GM21723 (cell line): ENCODE measurements at regions not wholly inside any gene's neighbourhood (a gene's known extent, or its start where the extent isn't known, plus 50 kb on each side); places are given as distances from the start of the nearest gene placed in this dataset.

Source experiments
- ATAC-seq: cut with Tn5 transposase; IDR thresholded peaks from one replicate; pipeline ENCODE4 v1.9.1; 2021; ENCODE audit warnings: mild to moderate bottlenecking, moderate library complexity; ENCODE audit not compliant: unreplicated experiment

GRCh38 chr16:50932348-50932935, 190.6 kb downstream of the CYLD start:
- no peak for ATAC-seq

- no peak for ATAC-seq
These were observed 186.2 kb downstream of the CYLD start for GRCh38 chr16:50928065-50928464.

DNA sequence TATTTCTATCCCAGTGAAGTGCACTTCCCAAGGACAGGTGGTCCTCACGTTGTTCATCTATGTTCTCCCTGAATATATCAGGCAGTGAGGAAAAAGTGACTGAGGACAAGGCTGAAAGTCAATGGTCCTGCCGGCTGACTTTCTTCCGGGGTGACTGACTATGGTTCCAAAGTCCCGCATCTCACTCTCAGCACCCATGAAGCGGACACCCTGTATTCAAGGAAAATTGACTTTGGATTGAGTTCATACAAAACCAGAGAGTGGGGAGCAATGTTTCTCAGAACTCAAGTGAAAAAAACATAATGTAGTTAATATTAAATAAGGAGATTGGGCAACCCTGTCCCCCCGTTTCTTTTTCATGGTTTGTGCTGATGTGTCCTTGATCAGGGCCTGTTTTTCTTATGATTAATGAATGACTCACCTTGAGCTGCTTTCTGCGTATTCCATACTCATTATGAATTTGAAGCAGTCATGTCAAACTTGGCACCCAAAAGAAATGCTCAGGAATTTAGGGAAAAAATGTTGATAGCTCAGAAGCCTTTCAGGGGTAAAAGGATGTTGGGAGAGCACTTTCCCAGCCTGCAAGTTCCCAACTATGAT, 184.0 kb downstream of the CYLD start:
- ATAC-seq: no peak

GRCh38 chr16:50924759-50925545, 183.1 kb downstream of the CYLD start:
- no peak for ATAC-seq

DNA sequence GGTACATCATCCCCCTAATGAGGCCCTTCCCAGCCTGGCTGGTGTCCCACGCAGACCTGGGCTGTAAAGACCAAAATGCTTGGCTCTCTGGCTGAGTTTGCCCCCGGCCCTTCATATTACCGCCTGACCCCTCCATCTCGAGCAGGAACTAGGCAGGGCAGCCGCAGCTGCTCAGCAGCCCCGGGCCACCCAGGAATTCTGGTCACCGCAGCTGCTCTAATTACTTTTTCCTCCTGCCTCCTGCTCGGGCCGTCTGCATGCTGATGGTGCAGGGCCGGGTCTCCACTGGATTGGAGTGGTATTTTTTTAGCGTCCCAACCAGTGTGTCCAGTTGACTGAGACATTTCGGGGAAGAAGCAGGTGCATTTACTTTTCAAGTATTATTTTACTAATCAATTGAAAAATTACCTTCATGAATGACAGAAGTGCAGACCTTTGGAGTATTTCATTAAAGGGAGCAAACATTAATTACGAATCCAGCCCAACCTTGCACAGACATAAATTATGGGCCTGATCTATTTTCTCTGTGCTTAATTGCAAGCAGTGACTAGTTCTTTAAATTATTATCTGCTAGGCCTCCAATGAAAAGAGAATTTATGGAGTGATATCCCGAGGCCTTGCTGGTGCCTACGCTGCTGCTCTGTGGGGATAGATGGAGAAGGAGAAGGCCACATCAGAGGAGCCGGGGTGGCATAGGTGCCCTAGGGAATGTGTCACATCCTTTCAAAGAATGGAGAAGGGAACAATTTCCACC, 176.2 kb downstream of the CYLD start:
- no peak for ATAC-seq

GRCh38 chr16:50916040-50916439, 174.2 kb downstream of the CYLD start:
- ATAC-seq: no peak

GRCh38 chr16:50915120-50915519, 173.2 kb downstream of the CYLD start:
- no peak for ATAC-seq

GRCh38 chr16:50910736-50911100, 168.8 kb downstream of the CYLD start:
- ATAC-seq: no peak

DNA sequence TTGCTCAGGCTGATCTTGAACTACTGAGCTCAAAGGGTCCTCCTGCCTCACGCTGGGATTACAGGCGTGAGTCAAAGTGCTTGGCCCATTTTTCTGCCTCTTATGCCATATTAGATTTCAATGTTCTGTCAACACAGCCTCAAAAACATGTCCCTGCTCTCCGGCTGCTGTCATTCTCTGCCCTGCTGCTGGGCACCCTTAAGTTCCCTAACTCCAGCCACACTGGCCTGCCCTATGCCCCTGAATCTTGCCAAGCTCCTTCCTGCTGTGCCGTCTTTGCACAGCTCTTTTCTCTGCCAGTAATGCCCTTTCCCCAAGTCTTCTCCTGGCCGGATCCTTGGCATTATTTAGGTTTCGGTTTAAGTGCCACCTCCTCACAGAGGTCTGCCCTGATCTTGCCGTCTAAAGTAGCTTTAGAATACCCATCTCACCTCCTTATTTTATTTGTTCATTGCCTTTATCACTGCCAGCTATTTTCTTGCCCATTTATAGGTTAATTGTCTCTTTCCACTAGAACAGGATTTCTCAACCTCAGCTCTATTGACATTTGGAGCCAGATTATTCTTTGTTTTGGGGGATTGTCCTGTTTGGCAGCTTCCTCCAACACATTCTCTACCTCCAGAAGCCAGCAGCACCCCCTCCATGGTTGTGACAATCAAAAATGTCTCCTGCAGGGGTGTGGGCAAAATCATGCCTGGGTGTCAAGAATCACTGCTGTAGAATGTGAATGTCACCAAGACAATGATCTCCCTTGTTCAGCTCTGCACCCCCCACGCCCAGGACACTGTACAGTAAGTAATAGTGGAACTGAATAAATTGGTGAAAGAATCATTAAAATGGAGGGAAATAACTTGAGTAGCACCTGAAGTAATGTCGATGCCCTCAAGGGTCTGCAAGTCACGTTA, 168.2 kb downstream of the CYLD start:
- ATAC-seq: no peak

GRCh38 chr16:50908468-50908867, 166.6 kb downstream of the CYLD start:
- no peak for ATAC-seq

DNA sequence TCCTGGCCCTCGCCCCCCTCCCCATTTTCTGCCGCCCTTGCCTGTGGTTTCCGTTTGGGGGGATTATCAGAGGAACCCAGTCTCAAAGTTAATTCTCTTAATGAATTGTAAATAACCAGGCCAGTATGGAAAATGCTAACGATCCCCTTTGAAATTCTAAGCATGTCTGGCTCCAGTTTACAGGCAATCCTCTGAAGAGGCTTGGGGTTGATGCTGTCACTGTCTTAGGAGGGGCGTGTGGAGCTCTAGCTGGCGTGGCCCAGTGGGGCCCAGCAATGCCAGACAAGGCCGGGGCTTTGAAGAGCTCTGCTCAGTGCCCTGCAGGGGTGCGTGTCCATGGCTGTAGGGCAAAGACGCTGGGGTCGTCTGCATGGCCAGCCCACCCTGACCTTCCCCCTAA, 164.6 kb downstream of the CYLD start:
- ATAC-seq: no peak

DNA sequence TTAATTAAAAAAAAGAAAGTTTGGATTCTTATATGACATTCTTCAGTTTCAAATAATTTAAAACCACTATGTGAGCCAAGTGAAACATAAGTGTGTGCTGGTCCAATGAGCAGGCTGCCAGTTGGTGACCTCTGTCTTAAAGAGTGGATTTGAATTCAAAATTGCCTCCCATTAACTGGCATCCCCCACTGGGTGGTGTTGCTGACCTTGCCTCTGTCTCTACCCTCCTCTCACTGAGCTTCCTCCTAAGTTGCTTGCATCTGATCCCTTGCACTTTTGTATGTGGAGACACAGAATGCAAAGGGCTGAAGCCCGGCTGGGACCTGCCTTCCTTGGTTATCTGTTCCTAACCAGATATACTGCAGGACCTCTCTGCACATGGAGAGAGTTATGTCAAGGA, 160.6 kb downstream of the CYLD start:
- no peak for ATAC-seq

- no peak for ATAC-seq
These were observed 159.2 kb downstream of the CYLD start for GRCh38 chr16:50901062-50901461.

GRCh38 chr16:50900391-50900942, 158.6 kb downstream of the CYLD start:
- no peak for ATAC-seq

- no peak for ATAC-seq
These were observed 158.1 kb downstream of the CYLD start for GRCh38 chr16:50899951-50900350.

DNA sequence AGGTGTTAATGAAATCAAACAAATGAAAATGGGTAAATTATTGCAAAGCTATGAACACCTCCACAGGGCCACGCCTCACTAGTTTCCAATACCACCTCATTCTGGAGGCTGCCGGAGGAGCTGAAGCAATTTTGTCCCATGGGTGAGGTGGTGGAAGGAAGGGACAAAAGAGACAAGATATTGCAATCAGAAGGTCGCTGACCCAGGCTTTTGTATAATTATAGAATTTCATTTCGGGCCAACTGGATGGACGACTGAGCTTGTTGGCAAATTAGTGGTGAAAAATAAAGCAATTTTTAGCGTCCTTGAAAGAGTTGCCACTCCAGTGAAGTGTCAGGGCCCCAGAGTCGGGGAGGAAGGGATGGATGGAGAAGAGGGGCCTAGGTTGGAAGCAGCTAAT, 147.9 kb downstream of the CYLD start:
- ATAC-seq: no peak

DNA sequence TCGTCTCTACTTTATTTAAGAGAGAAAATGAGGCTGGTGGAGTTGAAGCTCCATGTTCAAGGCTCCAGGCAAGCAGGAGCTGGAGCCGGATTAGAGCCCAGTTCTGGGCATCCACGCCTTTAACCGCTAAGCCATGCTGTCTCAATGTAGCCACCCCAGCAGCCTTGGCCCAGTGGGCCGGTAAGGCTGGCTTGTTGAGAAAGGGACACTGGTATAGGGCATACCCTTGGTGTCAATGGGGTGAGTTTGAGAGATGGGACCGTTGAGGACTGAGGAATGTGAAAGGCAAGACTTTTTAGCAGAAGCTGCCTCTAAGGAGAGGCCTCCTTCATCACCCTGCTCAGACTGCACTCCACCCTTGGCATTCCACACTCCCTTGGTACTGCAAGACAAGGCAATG, 147.4 kb downstream of the CYLD start:
- ATAC-seq: no peak

GRCh38 chr16:50888486-50889261, 146.8 kb downstream of the CYLD start:
- no peak for ATAC-seq

GRCh38 chr16:50887500-50888298, 145.8 kb downstream of the CYLD start:
- no peak for ATAC-seq
